Vagina (tissue), 2 donors: ENCODE measurements at regions not wholly inside any gene's neighbourhood (a gene's known extent, or its start where the extent isn't known, plus 50 kb on each side); places are given as distances from the start of the nearest gene placed in this dataset.

Source experiments
- DNase-seq, 2 donors: peaks; one replicate each; pipeline ENCODE4 v3.0.0-alpha.2; 2017; ENCODE audit errors: extremely low spot score in 2 of 2
- H3K27ac ChIP-seq: fragments of 200-600 bp; sonication (generic); one replicate; pipeline ENCODE4 v1.5.1; 2019
- H3K27me3 ChIP-seq: fragments of 200-600 bp; sonication (generic); one replicate; pipeline ENCODE4 v1.5.1; 2019
- H3K36me3 ChIP-seq, 2 donors: fragments of 200-600 bp; sonication (generic); one replicate each; pipeline ENCODE4 v1.5.1; 2017 to 2019
- H3K4me1 ChIP-seq: fragments of 200-600 bp; sonication (generic); one replicate; pipeline ENCODE4 v1.5.1; 2019
- H3K4me3 ChIP-seq, 2 donors: fragments of 200-600 bp; sonication (generic); 1 replicate in 1 of 2; 2 replicates in 1 of 2; pipeline ENCODE4 v1.5.1; 2016 to 2019
- H3K9me3 ChIP-seq: fragments of 200-600 bp; sonication (generic); one replicate; pipeline ENCODE4 v1.5.1; 2019
- CTCF ChIP-seq, 3 experiments: fragments of 450-650 bp in 2 of 3; fragments of 200-600 bp in 1 of 3; sonication (generic) in 1 of 3; IDR thresholded peaks; one replicate each; pipeline ENCODE4 v1.5.1; 2017 to 2019; ENCODE audit warnings: antibody characterized with exemption in 3 of 3, mild to moderate bottlenecking in 2 of 3, moderate library complexity in 2 of 3
- POLR2A ChIP-seq, 2 donors: fragments of 450-650 bp; IDR thresholded peaks; one replicate each; pipeline ENCODE4 v1.6.1; 2017; ENCODE audit warnings: antibody characterized with exemption in 2 of 2, mild to moderate bottlenecking in 2 of 2, moderate library complexity in 2 of 2
- POLR2AphosphoS5 ChIP-seq, 2 donors: sonication (generic); formaldehyde crosslinking; IDR thresholded peaks; one replicate each; pipeline ENCODE4 v1.9.0; 2017; ENCODE audit warnings: antibody characterized with exemption in 2 of 2, mild to moderate bottlenecking in 2 of 2, low read depth in 1 of 2; ENCODE audit not compliant: insufficient read depth in 1 of 2
- intact Hi-C: fragments of 100-400 bp; cut with DNase I; formaldehyde crosslinking; loops from one replicate; pipeline ENCODE4 v1.15.1; 2023

- TF ChIP-seq POLR2A (IDR thresholded peaks at IDR 0.05): no peak
- TF ChIP-seq POLR2AphosphoS5 (IDR thresholded peaks at IDR 0.05; ENCODE audit: insufficient read depth in 1 of 2, low read depth in 1 of 2): no peak
- no peak for TF ChIP-seq CTCF (IDR thresholded peaks at IDR 0.05)
- Histone ChIP-seq H3K27me3 (no peaks in the 10 kb centered on the region), H3K4me1 (no peaks in the 10 kb centered on the region), H3K9me3 (no peaks in the 10 kb centered on the region), H3K36me3 (no peaks in the 10 kb centered on the region), H3K4me3 (no peak overlapping the region), H3K27ac (no peak overlapping the region)
- intact Hi-C loops: no loop called here
- no peak for DNase-seq
These were observed 78.6 kb upstream of the FN1 start for GRCh38 chr2:215514516-215514915.

- Histone ChIP-seq H3K9me3 (no peaks in the 10 kb centered on the region), H3K4me1 (no peaks in the 10 kb centered on the region), H3K27ac (no peak overlapping the region), H3K27me3 (no peaks in the 10 kb centered on the region), H3K36me3 (no peaks in the 10 kb centered on the region), H3K4me3 (no peak overlapping the region)
- intact Hi-C loops: no loop called here
- no peak for DNase-seq
- no peak for TF ChIP-seq POLR2A (IDR thresholded peaks at IDR 0.05)
- no peak for TF ChIP-seq POLR2AphosphoS5 (IDR thresholded peaks at IDR 0.05; ENCODE audit: insufficient read depth in 1 of 2, low read depth in 1 of 2)
- TF ChIP-seq CTCF (IDR thresholded peaks at IDR 0.05): no peak
These were observed 75.8 kb upstream of the FN1 start for GRCh38 chr2:215511454-215512346.

GRCh38 chr2:215507836-215508235 is 72.0 kb upstream of the FN1 start:
- H3K4me3 ChIP-seq: no peak overlapping the region
- no peaks in the 10 kb centered on the region for H3K4me1 ChIP-seq
- no peaks in the 10 kb centered on the region for H3K9me3 ChIP-seq
- no peaks in the 10 kb centered on the region for H3K27me3 ChIP-seq
- intact Hi-C loops: no loop called here
- H3K27ac ChIP-seq: no peak overlapping the region
- no peaks in the 10 kb centered on the region for H3K36me3 ChIP-seq
- DNase-seq: no peak
- TF ChIP-seq POLR2A (IDR thresholded peaks at IDR 0.05): no peak
- TF ChIP-seq POLR2AphosphoS5 (IDR thresholded peaks at IDR 0.05; ENCODE audit: insufficient read depth in 1 of 2, low read depth in 1 of 2): no peak
- TF ChIP-seq CTCF (IDR thresholded peaks at IDR 0.05): no peak

DNA sequence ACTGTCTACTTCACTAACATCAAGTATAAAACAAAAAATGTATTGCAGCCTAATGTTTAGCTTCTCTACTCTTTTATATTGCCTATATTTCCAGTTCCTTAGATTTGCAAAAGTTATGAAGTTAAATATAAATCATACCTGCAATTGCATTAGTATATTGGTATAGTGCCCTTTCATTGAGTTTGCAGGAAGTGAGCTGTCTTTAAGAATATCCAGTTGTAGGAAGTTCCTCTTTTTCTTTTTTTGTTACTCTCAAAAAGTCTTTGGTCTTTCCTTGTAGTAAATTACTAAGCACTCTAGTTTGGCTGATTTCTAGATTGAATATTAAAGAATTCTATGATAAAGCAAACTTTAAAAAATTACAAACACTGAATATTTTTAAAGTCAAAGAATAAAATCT is 71.3 kb upstream of the FN1 start:
- Histone ChIP-seq H3K4me1 (no peaks in the 10 kb centered on the region), H3K9me3 (no peaks in the 10 kb centered on the region), H3K4me3 (no peak overlapping the region), H3K36me3 (no peaks in the 10 kb centered on the region), H3K27ac (no peak overlapping the region), H3K27me3 (no peaks in the 10 kb centered on the region)
- intact Hi-C loops: no loop called here
- no peak for TF ChIP-seq POLR2A (IDR thresholded peaks at IDR 0.05)
- no peak for TF ChIP-seq CTCF (IDR thresholded peaks at IDR 0.05)
- TF ChIP-seq POLR2AphosphoS5 (IDR thresholded peaks at IDR 0.05; ENCODE audit: insufficient read depth in 1 of 2, low read depth in 1 of 2): no peak
- no peak for DNase-seq

DNA sequence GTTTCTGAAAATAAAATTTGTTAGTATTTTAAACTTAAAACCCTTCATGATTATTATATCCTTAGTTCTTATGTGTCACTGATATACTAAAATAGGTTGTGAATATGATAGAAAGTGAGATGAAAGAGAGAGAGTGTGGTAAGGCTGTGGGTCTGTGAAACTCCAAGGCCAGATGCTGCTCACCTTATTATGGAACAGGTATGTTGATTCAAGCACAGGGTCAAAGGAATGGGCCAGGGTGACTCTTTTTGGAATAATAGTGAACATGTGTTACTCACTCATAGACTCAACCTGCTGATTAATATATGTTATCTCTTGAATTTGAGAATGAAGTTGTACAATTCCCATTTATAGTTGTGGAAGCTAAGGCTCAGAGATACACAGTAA is 70.7 kb upstream of the FN1 start:
- intact Hi-C loops: no loop called here
- TF ChIP-seq POLR2A (IDR thresholded peaks at IDR 0.05) (no peak), CTCF (IDR thresholded peaks at IDR 0.05) (no peak), POLR2AphosphoS5 (IDR thresholded peaks at IDR 0.05; ENCODE audit: insufficient read depth in 1 of 2, low read depth in 1 of 2) (no peak)
- no peaks in the 10 kb centered on the region for H3K4me1 ChIP-seq
- H3K9me3 ChIP-seq: no peaks in the 10 kb centered on the region
- no peaks in the 10 kb centered on the region for H3K36me3 ChIP-seq
- no peak overlapping the region for H3K27ac ChIP-seq
- H3K4me3 ChIP-seq: no peak overlapping the region
- no peak for DNase-seq
- no peaks in the 10 kb centered on the region for H3K27me3 ChIP-seq
